GM12878 (cell line): ENCODE measurements at regions not wholly inside any gene's neighbourhood (a gene's known extent, or its start where the extent isn't known, plus 50 kb on each side); places are given as distances from the start of the nearest gene placed in this dataset.

Source experiments
- ATAC-seq: fragments of 200-7000 bp; cut with Tn5 transposase; 3 replicates; pipeline ENCODE4 v1.9.1; 2020; ENCODE audit warnings: mild to moderate bottlenecking, moderate library complexity
- BruUV-seq: library from RNA; stranded (reverse); fragments of 400-500 nt; replicated peaks from 2 replicates; lab custom pipeline; 2021; lab: Mats Ljungman, UMichigan
- CTCF ChIA-PET: fragments of 300-600 bp; sonication (Branson Sonifier 250); formaldehyde crosslinking; extraction: SDS; loops from one replicate; lab custom pipeline; 2021; ENCODE audit warnings: inconsistent platforms; lab: Yijun Ruan, JAX
- POLR2A ChIA-PET: fragments of 350-600 bp; formaldehyde crosslinking; extraction: SDS; loops from one replicate; lab custom pipeline; 2021; ENCODE audit warnings: inconsistent platforms; lab: Charles Lee
- RAD21 ChIA-PET: fragments of 300-600 bp; sonication (Branson Sonifier 250); formaldehyde crosslinking; loops from one replicate; lab custom pipeline; 2023; ENCODE audit warnings: antibody characterized with exemption; ENCODE audit not compliant: unreplicated experiment; lab: Charles Lee
- SMC1A ChIA-PET: fragments of 300-600 bp; sonication (Branson Sonifier 250); formaldehyde crosslinking; loops from one replicate; lab custom pipeline; 2023; ENCODE audit not compliant: unreplicated experiment, uncharacterized antibody; lab: Charles Lee
- DNase-seq: peaks from one replicate; pipeline ENCODE4 v3.0.0-alpha.2; 2011; ENCODE audit warnings: low read depth, low spot score
- FAIRE-seq: peaks from 3 replicates; lab custom pipeline; 2011; peaks lifted over from hg19 to GRCh38; lab: Jason Lieb, UNC
- H2AFZ ChIP-seq: 2 replicates; pipeline ENCODE4 v1.6.0; 2011; ENCODE audit warnings: low read depth, low read length, control low read depth; ENCODE audit not compliant: control insufficient read depth
- H3K27ac ChIP-seq: 2 replicates; pipeline ENCODE4 v1.5.1; 2011; ENCODE audit warnings: control low read depth; ENCODE audit not compliant: control insufficient read depth, insufficient read depth
- H3K27me3 ChIP-seq, 2 experiments: replicated peaks in 1 of 2; 2 replicates each; pipeline versions ENCODE4 v1.6.0 to v1.6.1; 2011; ENCODE audit warnings: low read length in 1 of 2; ENCODE audit not compliant: control insufficient read depth in 2 of 2, insufficient read depth in 2 of 2
- H3K36me3 ChIP-seq, 2 experiments: 2 replicates each; pipeline ENCODE4 v1.5.1; 2011; ENCODE audit warnings: low read length in 1 of 2; ENCODE audit not compliant: control insufficient read depth in 2 of 2, insufficient read depth in 2 of 2
- H3K4me1 ChIP-seq: 2 replicates; pipeline ENCODE4 v1.6.1; 2011; ENCODE audit warnings: mild to moderate bottlenecking, low read length, moderate library complexity, mixed read lengths; ENCODE audit not compliant: control insufficient read depth, insufficient read depth
- H3K4me2 ChIP-seq: 2 replicates; pipeline ENCODE4 v1.6.0; 2011; ENCODE audit warnings: control low read depth; ENCODE audit not compliant: control insufficient read depth, insufficient read depth
- H3K4me3 ChIP-seq: fragments of 200-600 bp; sonication (generic); 2 replicates; pipeline ENCODE4 v1.5.1; 2016
- H3K79me2 ChIP-seq: 2 replicates; pipeline ENCODE4 v1.6.0; 2011; ENCODE audit warnings: low read length; ENCODE audit not compliant: control insufficient read depth, insufficient read depth
- H3K9ac ChIP-seq: 2 replicates; pipeline ENCODE4 v1.8.0; 2011; ENCODE audit warnings: low read length, control low read depth, mixed read lengths; ENCODE audit not compliant: control insufficient read depth, insufficient read depth
- H3K9me3 ChIP-seq: replicated peaks from 3 replicates; pipeline ENCODE4 v1.5.1; 2011; ENCODE audit warnings: mild to moderate bottlenecking, low read length; ENCODE audit not compliant: control insufficient read depth, insufficient read depth
- H4K20me1 ChIP-seq: 2 replicates; pipeline ENCODE4 v1.6.0; 2011; ENCODE audit not compliant: control insufficient read depth, insufficient read depth
- ASH2L ChIP-seq: fragments of 300-600, 200-600 bp; sonication (generic); IDR thresholded peaks from 2 replicates; pipeline ENCODE4 v1.6.1; 2017; ENCODE audit warnings: low read depth, mild to moderate bottlenecking, borderline replicate concordance
- ATF7 ChIP-seq: fragments of 450-650 bp; IDR thresholded peaks from 2 replicates; pipeline ENCODE4 v1.6.1; 2016; ENCODE audit warnings: low read depth, mild to moderate bottlenecking
- CBX3 ChIP-seq: fragments of 200-600 bp; sonication (generic); IDR thresholded peaks from 2 replicates; pipeline ENCODE4 v1.6.1; 2016; ENCODE audit warnings: low read depth, borderline replicate concordance
- CREM ChIP-seq: IDR thresholded peaks from 2 replicates; pipeline ENCODE4 v1.6.1; 2014; ENCODE audit warnings: antibody characterized with exemption, low read depth
- DPF2 ChIP-seq: fragments of 450-650 bp; IDR thresholded peaks from 2 replicates; pipeline ENCODE4 v1.6.1; 2017; ENCODE audit warnings: mild to moderate bottlenecking
- EZH2 ChIP-seq: IDR thresholded peaks from 2 replicates; pipeline ENCODE4 v1.6.1; 2012; ENCODE audit warnings: low read depth, mild to moderate bottlenecking, control low read depth, inconsistent platforms, low read length, borderline replicate concordance; ENCODE audit not compliant: control insufficient read depth
- FOXK2 ChIP-seq: fragments of 450-650 bp; IDR thresholded peaks from 2 replicates; pipeline ENCODE4 v1.6.1; 2017; ENCODE audit warnings: mild to moderate bottlenecking, moderate library complexity
- IKZF2 ChIP-seq, 2 experiments: fragments of 450-650 bp; IDR thresholded peaks; 2 replicates each; pipeline ENCODE4 v1.6.1; 2017; ENCODE audit warnings: mild to moderate bottlenecking in 2 of 2, moderate library complexity in 2 of 2
- LARP7 ChIP-seq: fragments of 450-650 bp; IDR thresholded peaks from 2 replicates; pipeline ENCODE4 v1.6.1; 2017; ENCODE audit warnings: mild to moderate bottlenecking
- MTA2 ChIP-seq: fragments of 450-650 bp; IDR thresholded peaks from 2 replicates; pipeline ENCODE4 v1.6.1; 2016; ENCODE audit warnings: low read depth, mild to moderate bottlenecking, moderate library complexity
- NBN ChIP-seq: fragments of 450-650 bp; IDR thresholded peaks from 2 replicates; pipeline ENCODE4 v1.6.1; 2016
- NFXL1 ChIP-seq: fragments of 450-650 bp; IDR thresholded peaks from 2 replicates; pipeline ENCODE4 v1.6.1; 2017; ENCODE audit warnings: antibody characterized with exemption, mild to moderate bottlenecking, borderline replicate concordance
- NR2C2 ChIP-seq: IDR thresholded peaks from 2 replicates; pipeline ENCODE4 v1.6.1; 2011; ENCODE audit warnings: borderline replicate concordance, low read depth; ENCODE audit not compliant: control insufficient read depth, insufficient read length
- PAX8 ChIP-seq: fragments of 450-650 bp; IDR thresholded peaks from 2 replicates; pipeline ENCODE4 v1.6.1; 2017; ENCODE audit warnings: mild to moderate bottlenecking, moderate library complexity
- SIN3A ChIP-seq: IDR thresholded peaks from 2 replicates; pipeline ENCODE4 v1.6.1; 2012; ENCODE audit warnings: low read depth, low read length, improper control_type of control experiment
- SMAD1 ChIP-seq: fragments of 450-650 bp; IDR thresholded peaks from 2 replicates; pipeline ENCODE4 v1.6.1; 2018; ENCODE audit warnings: mild to moderate bottlenecking, low read depth; ENCODE audit not compliant: partially characterized antibody
- TBL1XR1 ChIP-seq: IDR thresholded peaks from 2 replicates; pipeline ENCODE4 v1.6.1; 2012; ENCODE audit warnings: low read depth, low read length, improper control_type of control experiment
- TCF3 ChIP-seq: IDR thresholded peaks from 2 replicates; pipeline ENCODE4 v1.6.1; 2012; ENCODE audit warnings: low read depth, mild to moderate bottlenecking, low read length, borderline replicate concordance; ENCODE audit not compliant: insufficient read depth
- ZNF207 ChIP-seq: fragments of 450-650 bp; IDR thresholded peaks from 2 replicates; pipeline ENCODE4 v1.6.1; 2014; ENCODE audit warnings: antibody characterized with exemption, mild to moderate bottlenecking, borderline replicate concordance
- WGBS: methylation state at CpG from one replicate; pipeline ENCODE4 v1.1.6; 2016; ENCODE audit warnings: low lambda C conversion rate; ENCODE audit not compliant: insufficient replicate concordance, insufficient coverage; ENCODE audit errors: missing lambda C conversion rate; 5-methylcytosine and 5-hydroxymethylcytosine counted together
- in situ Hi-C: fragments of 300-500 bp; cut with MboI; formaldehyde crosslinking; loops from 9 replicates; pipeline ENCODE4 v1.14.3; 2018; ENCODE audit warnings: mixed read lengths
- intact Hi-C: fragments of 100-400 bp; cut with micrococcal nuclease; formaldehyde crosslinking; loops from one replicate; pipeline ENCODE4 v1.14.2; 2022; ENCODE audit not compliant: unreplicated experiment
- TF ChIP-seq, protein P1 (sequence below): fragments of 450-650 bp; IDR thresholded peaks from 2 replicates; pipeline ENCODE4 v1.6.1; 2017; ENCODE audit warnings: low read depth, mild to moderate bottlenecking, moderate library complexity
- TF ChIP-seq, protein P2 (sequence below): fragments of 450-650 bp; IDR thresholded peaks from 2 replicates; pipeline ENCODE4 v1.6.1; 2017; ENCODE audit warnings: mild to moderate bottlenecking
- TF ChIP-seq, protein P3 (sequence below): fragments of 450-650 bp; IDR thresholded peaks from 2 replicates; pipeline ENCODE4 v1.6.1; 2016; ENCODE audit warnings: mild to moderate bottlenecking

DNA sequence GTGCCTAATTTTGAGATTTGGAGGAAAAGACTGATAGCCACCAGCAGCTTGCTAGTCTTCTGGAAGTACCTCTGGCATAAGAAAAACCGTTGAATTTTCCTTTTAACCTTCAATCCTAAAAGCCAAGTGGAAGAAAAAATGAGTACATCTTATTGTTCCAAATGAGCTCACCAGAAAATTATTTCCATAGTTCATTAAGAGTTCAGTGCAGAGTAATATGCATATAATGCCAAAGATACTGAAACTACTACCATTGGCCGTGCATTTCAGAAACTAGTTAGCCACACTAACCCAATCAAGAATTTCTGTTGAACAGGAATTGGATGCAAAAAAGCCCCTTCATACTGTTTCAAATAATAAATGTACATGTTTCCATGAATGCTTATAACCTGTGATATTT lies 607.9 kb downstream of the KCTD16 start (continued):
- TF ChIP-seq FOXK2 (no peak), NR2C2 (no peak), LARP7 (no peak), ZNF207 (no peak), IKZF2 (IDR thresholded peaks at IDR 0.05) (no peak), SIN3A (no peak), DPF2 (no peak), ATF7 (no peak), EZH2 (no peak)

DNA sequence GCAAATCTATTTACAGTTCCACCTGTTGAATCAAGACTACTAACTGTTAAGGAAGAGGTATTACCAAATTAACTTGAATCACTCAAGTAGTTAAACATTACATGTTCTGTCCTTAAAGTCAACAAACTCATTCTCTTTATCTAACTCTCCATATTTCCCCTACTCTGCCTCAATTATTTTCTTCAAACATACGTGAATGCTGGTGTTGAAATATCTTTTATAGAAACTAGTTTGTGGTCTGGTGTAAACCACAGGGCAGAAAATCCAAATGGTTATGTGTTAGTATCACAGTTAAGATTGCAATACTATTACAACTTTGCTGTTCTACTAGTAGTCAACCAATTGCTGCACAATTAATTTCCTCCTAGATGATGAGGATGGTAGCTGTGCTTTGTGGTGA lies 603.5 kb downstream of the KCTD16 start:
- BruUV-seq: no TSS peak
- no peaks in the 10 kb centered on the region for H4K20me1 ChIP-seq
- H3K79me2 ChIP-seq: no peaks in the 10 kb centered on the region
- no peak overlapping the region for H3K27ac ChIP-seq
- no peak overlapping the region for H3K4me2 ChIP-seq
- ChIA-PET CTCF (no interaction called here), SMC1A (no interaction called here), POLR2A (no interaction called here)
- no peaks in the 10 kb centered on the region for H3K27me3 ChIP-seq
- intact Hi-C loops (no loop called here), in situ Hi-C loops (no loop called here)
- H3K4me1 ChIP-seq: no peaks in the 10 kb centered on the region
- no peak overlapping the region for H2AFZ ChIP-seq
- H3K9ac ChIP-seq: no peak overlapping the region
- ATAC-seq: no peak
- H3K9me3 ChIP-seq: no peaks in the 10 kb centered on the region
- TF ChIP-seq CREM (no peak), NFXL1 (no peak), LARP7 (no peak), CBX3 (no peak), MTA2 (no peak), PAX8 (no peak), ASH2L (no peak), NBN (no peak), TBL1XR1 (no peak), SMAD1 (no peak), TCF3 (no peak)
- TF ChIP-seq, protein P1, sequence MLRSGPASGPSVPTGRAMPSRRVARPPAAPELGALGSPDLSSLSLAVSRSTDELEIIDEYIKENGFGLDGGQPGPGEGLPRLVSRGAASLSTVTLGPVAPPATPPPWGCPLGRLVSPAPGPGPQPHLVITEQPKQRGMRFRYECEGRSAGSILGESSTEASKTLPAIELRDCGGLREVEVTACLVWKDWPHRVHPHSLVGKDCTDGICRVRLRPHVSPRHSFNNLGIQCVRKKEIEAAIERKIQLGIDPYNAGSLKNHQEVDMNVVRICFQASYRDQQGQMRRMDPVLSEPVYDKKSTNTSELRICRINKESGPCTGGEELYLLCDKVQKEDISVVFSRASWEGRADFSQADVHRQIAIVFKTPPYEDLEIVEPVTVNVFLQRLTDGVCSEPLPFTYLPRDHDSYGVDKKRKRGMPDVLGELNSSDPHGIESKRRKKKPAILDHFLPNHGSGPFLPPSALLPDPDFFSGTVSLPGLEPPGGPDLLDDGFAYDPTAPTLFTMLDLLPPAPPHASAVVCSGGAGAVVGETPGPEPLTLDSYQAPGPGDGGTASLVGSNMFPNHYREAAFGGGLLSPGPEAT: no peak
- TF ChIP-seq, protein P2, sequence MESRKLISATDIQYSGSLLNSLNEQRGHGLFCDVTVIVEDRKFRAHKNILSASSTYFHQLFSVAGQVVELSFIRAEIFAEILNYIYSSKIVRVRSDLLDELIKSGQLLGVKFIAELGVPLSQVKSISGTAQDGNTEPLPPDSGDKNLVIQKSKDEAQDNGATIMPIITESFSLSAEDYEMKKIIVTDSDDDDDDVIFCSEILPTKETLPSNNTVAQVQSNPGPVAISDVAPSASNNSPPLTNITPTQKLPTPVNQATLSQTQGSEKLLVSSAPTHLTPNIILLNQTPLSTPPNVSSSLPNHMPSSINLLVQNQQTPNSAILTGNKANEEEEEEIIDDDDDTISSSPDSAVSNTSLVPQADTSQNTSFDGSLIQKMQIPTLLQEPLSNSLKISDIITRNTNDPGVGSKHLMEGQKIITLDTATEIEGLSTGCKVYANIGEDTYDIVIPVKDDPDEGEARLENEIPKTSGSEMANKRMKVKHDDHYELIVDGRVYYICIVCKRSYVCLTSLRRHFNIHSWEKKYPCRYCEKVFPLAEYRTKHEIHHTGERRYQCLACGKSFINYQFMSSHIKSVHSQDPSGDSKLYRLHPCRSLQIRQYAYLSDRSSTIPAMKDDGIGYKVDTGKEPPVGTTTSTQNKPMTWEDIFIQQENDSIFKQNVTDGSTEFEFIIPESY: no peak
- TF ChIP-seq, protein P3, sequence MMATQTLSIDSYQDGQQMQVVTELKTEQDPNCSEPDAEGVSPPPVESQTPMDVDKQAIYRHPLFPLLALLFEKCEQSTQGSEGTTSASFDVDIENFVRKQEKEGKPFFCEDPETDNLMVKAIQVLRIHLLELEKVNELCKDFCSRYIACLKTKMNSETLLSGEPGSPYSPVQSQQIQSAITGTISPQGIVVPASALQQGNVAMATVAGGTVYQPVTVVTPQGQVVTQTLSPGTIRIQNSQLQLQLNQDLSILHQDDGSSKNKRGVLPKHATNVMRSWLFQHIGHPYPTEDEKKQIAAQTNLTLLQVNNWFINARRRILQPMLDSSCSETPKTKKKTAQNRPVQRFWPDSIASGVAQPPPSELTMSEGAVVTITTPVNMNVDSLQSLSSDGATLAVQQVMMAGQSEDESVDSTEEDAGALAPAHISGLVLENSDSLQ: no peak
- TF ChIP-seq, all 136 proteins: peak for 0
- Histone ChIP-seq H3K4me3 (no peak overlapping the region), H3K36me3 (no peaks in the 10 kb centered on the region)
- no peak for DNase-seq
- no peak for FAIRE-seq
- RAD21 ChIA-PET: no interaction called here
- WGBS: 0% methylated on average over 1 of the region's 1 CpG
